ENCODE measurements at regions not wholly inside any gene's neighbourhood (a gene's known extent, or its start where the extent isn't known, plus 50 kb on each side); places are given as distances from the start of the nearest gene placed in this dataset.
"Not testable (repeated sequence)": the region's sequence is repeated elsewhere in the genome, so short reads cannot be mapped to it uniquely, and the experiment has no call there.

- Histone ChIP-seq H3K4me2 (no peak overlapping the region), H3K27me3 (ENCODE audit: insufficient read depth, low read depth) (no peaks in the 10 kb centered on the region), H3K4me1 (ENCODE audit: low read depth, poor library complexity, severe bottlenecking) (no peaks in the 10 kb centered on the region), H3K36me3 (ENCODE audit: insufficient read depth) (no peaks in the 10 kb centered on the region), H3K9ac (no peak overlapping the region), H4K20me1 (ENCODE audit: insufficient read depth) (no peaks in the 10 kb centered on the region), H3K79me2 (ENCODE audit: insufficient read depth, low read depth) (no peaks in the 10 kb centered on the region), H2AFZ (ENCODE audit: low read depth) (no peak overlapping the region), H3K27ac (no peak overlapping the region), H3K4me3 (IDR thresholded peaks at IDR 0.05; ENCODE audit: insufficient read depth, low read depth, low read length) (no peak overlapping the region)
- TF ChIP-seq, protein P1, sequence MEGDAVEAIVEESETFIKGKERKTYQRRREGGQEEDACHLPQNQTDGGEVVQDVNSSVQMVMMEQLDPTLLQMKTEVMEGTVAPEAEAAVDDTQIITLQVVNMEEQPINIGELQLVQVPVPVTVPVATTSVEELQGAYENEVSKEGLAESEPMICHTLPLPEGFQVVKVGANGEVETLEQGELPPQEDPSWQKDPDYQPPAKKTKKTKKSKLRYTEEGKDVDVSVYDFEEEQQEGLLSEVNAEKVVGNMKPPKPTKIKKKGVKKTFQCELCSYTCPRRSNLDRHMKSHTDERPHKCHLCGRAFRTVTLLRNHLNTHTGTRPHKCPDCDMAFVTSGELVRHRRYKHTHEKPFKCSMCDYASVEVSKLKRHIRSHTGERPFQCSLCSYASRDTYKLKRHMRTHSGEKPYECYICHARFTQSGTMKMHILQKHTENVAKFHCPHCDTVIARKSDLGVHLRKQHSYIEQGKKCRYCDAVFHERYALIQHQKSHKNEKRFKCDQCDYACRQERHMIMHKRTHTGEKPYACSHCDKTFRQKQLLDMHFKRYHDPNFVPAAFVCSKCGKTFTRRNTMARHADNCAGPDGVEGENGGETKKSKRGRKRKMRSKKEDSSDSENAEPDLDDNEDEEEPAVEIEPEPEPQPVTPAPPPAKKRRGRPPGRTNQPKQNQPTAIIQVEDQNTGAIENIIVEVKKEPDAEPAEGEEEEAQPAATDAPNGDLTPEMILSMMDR (conservative IDR thresholded peaks at IDR 0.05; ENCODE audit: low read depth, low read length) = no peak
Measured at GRCh38 chrX:18031726-18032375, 170.8 kb upstream of the RAI2 start.

GRCh38 chrX:18030656-18031055 is 169.6 kb upstream of the RAI2 start:
- not testable (repeated sequence) for H2AFZ ChIP-seq (ENCODE audit: low read depth); H3K4me1 ChIP-seq (ENCODE audit: low read depth, poor library complexity, severe bottlenecking); H3K79me2 ChIP-seq (ENCODE audit: insufficient read depth, low read depth); H3K4me3 ChIP-seq (IDR thresholded peaks at IDR 0.05; ENCODE audit: insufficient read depth, low read depth, low read length); H3K4me2 ChIP-seq; H4K20me1 ChIP-seq (ENCODE audit: insufficient read depth); H3K36me3 ChIP-seq (ENCODE audit: insufficient read depth); H3K27ac ChIP-seq; H3K27me3 ChIP-seq (ENCODE audit: insufficient read depth, low read depth); H3K9ac ChIP-seq

GRCh38 chrX:18026166-18026565 is 165.1 kb upstream of the RAI2 start:
- TF ChIP-seq, protein P1 (conservative IDR thresholded peaks at IDR 0.05; ENCODE audit: low read depth, low read length) = no peak
- H3K27me3 ChIP-seq (ENCODE audit: insufficient read depth, low read depth) = no peaks in the 10 kb centered on the region
- no peak overlapping the region for H3K4me3 ChIP-seq (IDR thresholded peaks at IDR 0.05; ENCODE audit: insufficient read depth, low read depth, low read length)
- H3K4me2 ChIP-seq = no peak overlapping the region
- H3K36me3 ChIP-seq (ENCODE audit: insufficient read depth) = no peaks in the 10 kb centered on the region
- no peaks in the 10 kb centered on the region for H3K79me2 ChIP-seq (ENCODE audit: insufficient read depth, low read depth)
- H3K4me1 ChIP-seq (ENCODE audit: low read depth, poor library complexity, severe bottlenecking) = no peaks in the 10 kb centered on the region
- no peak overlapping the region for H3K9ac ChIP-seq
- no peak overlapping the region for H2AFZ ChIP-seq (ENCODE audit: low read depth)
- H4K20me1 ChIP-seq (ENCODE audit: insufficient read depth) = no peaks in the 10 kb centered on the region
- H3K27ac ChIP-seq = no peak overlapping the region

- H3K9ac ChIP-seq = no peak overlapping the region
- no peaks in the 10 kb centered on the region for H3K4me1 ChIP-seq (ENCODE audit: low read depth, poor library complexity, severe bottlenecking)
- H3K4me3 ChIP-seq (IDR thresholded peaks at IDR 0.05; ENCODE audit: insufficient read depth, low read depth, low read length) = no peak overlapping the region
- no peaks in the 10 kb centered on the region for H4K20me1 ChIP-seq (ENCODE audit: insufficient read depth)
- H3K79me2 ChIP-seq (ENCODE audit: insufficient read depth, low read depth) = no peaks in the 10 kb centered on the region
- H3K4me2 ChIP-seq = no peak overlapping the region
- H3K36me3 ChIP-seq (ENCODE audit: insufficient read depth) = no peaks in the 10 kb centered on the region
- no peak overlapping the region for H2AFZ ChIP-seq (ENCODE audit: low read depth)
- no peak overlapping the region for H3K27ac ChIP-seq
- no peaks in the 10 kb centered on the region for H3K27me3 ChIP-seq (ENCODE audit: insufficient read depth, low read depth)
- TF ChIP-seq, protein P1 (conservative IDR thresholded peaks at IDR 0.05; ENCODE audit: low read depth, low read length) = no peak
Measured at GRCh38 chrX:18017411-18017810, 156.3 kb upstream of the RAI2 start.

DNA sequence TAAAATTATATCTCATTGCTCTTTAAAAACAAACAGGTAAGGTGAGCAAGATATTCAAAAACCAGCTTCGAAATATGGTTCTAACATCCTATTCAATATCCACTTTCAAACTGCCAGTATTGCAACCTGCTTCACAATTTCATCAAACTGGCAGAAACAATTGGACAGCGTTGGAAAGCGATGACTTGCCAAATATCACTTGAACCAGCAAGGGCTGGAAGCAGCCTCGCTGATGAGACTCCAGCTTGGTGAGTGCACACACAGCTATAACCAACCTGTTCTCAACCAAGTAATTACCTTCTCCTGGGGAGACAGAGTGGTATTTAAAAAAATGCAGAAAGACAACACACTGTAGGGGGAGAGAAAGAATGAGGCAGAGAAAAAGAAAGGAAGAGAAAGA is 155.8 kb upstream of the RAI2 start:
- Histone ChIP-seq H3K4me3 (IDR thresholded peaks at IDR 0.05; ENCODE audit: insufficient read depth, low read depth, low read length) (no peak overlapping the region), H3K79me2 (ENCODE audit: insufficient read depth, low read depth) (no peaks in the 10 kb centered on the region), H3K27ac (no peak overlapping the region), H3K36me3 (ENCODE audit: insufficient read depth) (no peaks in the 10 kb centered on the region), H3K9ac (no peak overlapping the region), H3K27me3 (ENCODE audit: insufficient read depth, low read depth) (no peaks in the 10 kb centered on the region), H3K4me2 (no peak overlapping the region), H2AFZ (ENCODE audit: low read depth) (no peak overlapping the region), H4K20me1 (ENCODE audit: insufficient read depth) (no peaks in the 10 kb centered on the region), H3K4me1 (ENCODE audit: low read depth, poor library complexity, severe bottlenecking) (no peaks in the 10 kb centered on the region)
- TF ChIP-seq, protein P1 (conservative IDR thresholded peaks at IDR 0.05; ENCODE audit: low read depth, low read length) = no peak
